Heart right ventricle (tissue), 16 donors: ENCODE measurements at regions not wholly inside any gene's neighbourhood (a gene's known extent, or its start where the extent isn't known, plus 50 kb on each side); places are given as distances from the start of the nearest gene placed in this dataset.

Source experiments
- ATAC-seq, 8 donors: fragments of 200-7000 bp; cut with Tn5 transposase; one replicate each; pipeline ENCODE4 v1.9.1; 2020; ENCODE audit warnings: mild to moderate bottlenecking in 8 of 8, moderate library complexity in 8 of 8, moderate number of reproducible peaks in 1 of 8
- DNase-seq, 2 donors: peaks; one replicate each; pipeline ENCODE4 v3.0.0-alpha.2; 2020
- H3K27ac ChIP-seq, 10 donors: fragments of 200-600 bp; sonication (generic) in 2 of 10; one replicate each; pipeline versions ENCODE4 v1.5.0 to v1.8.0; 2020 to 2022; ENCODE audit warnings: mild to moderate bottlenecking in 3 of 10
- H3K27me3 ChIP-seq, 7 donors: fragments of 200-600 bp; one replicate each; pipeline ENCODE4 v1.8.0; 2021 to 2022; ENCODE audit warnings: mild to moderate bottlenecking in 2 of 7
- H3K36me3 ChIP-seq, 9 donors: fragments of 200-600 bp; sonication (generic) in 1 of 9; one replicate each; pipeline versions ENCODE4 v1.5.0 to v1.8.0; 2020 to 2022; ENCODE audit warnings: mild to moderate bottlenecking in 2 of 9
- H3K4me1 ChIP-seq, 9 donors: fragments of 200-600 bp; sonication (generic) in 1 of 9; one replicate each; pipeline versions ENCODE4 v1.5.0 to v1.8.0; 2020 to 2022; ENCODE audit warnings: mild to moderate bottlenecking in 4 of 9
- H3K4me3 ChIP-seq, 10 donors: fragments of 200-600 bp; sonication (generic) in 2 of 10; one replicate each; pipeline versions ENCODE4 v1.5.0 to v1.8.0; 2020 to 2022; ENCODE audit warnings: mild to moderate bottlenecking in 7 of 10, moderate library complexity in 2 of 10
- H3K9me3 ChIP-seq, 11 donors: fragments of 200-600 bp in 10 of 11; sonication (generic) in 2 of 11; one replicate each; pipeline versions ENCODE4 v1.5.0 to v1.8.0; 2013 to 2022; ENCODE audit warnings: mild to moderate bottlenecking in 2 of 11, control low read depth in 1 of 11, moderate library complexity in 1 of 11
- WGBS, 2 donors: extraction: QIAGEN DNeasy Blood & Tissue Kit; methylation state at CpG; one replicate each; pipeline ENCODE4 v1.1.7; 2013; ENCODE audit warnings: inconsistent platforms in 1 of 2; 5-methylcytosine and 5-hydroxymethylcytosine counted together
- intact Hi-C, 10 donors: fragments of 100-400 bp; cut with DNase I; formaldehyde crosslinking; loops; one replicate each; pipeline versions ENCODE4 v1.11.1 to v1.14.2; 2022
- TF ChIP-seq, protein P1 (sequence below), 9 donors: fragments of 200-600 bp; sonication (generic) in 2 of 9; IDR thresholded peaks; one replicate each; pipeline versions ENCODE4 v1.5.0 to v1.8.0; 2021 to 2022; ENCODE audit warnings: antibody characterized with exemption in 9 of 9, mild to moderate bottlenecking in 5 of 9, moderate library complexity in 1 of 9
- donor health status: Arrhythmogenic right ventricular cardiomyopathy.
- donor health status: ischemic (EF 13 %, LVEDD 7.1; RV severe dilation, severe dysfunction).
- donor health status: healthy with polysubstance abuse.
- donor health status: DM: no; HTN: yes; CAD: no.
- donor health status: DM: no; HTN: no; CAD: no.
- donor health status: ischemic (EF 25% LVEDD 6.9; RV normal size, moderate dysfunction).
- donor health status: ischemic (EF 25% LVEDD 5.7; RV mildly dilated, moderate dysfunction).
- donor health status: healthy.
- donor health status: DM: yes; HTN: yes; CAD: no.
- donor health status: Ischemic cardiomyopathy.
- donor health status: ischemic (EF 35%, LVEDD 5.7; RV mildly dilated, moderate dysfunction).
- donor health status: nonischemic (EF 11% LVEDD 7.7; RV severe dilation, severe dysfunction).
- donor health status: DM: yes; HTN: yes; CAD: no.
- donor health status: PGD.
- donor health status: ischemic (EF 29% LVEDD 5.4; RV normal size, mild dysfunction).
- donor health status: nonischemic (EF 23%, LVEDD 6.1; RV moderate dilation, normal function).

DNA sequence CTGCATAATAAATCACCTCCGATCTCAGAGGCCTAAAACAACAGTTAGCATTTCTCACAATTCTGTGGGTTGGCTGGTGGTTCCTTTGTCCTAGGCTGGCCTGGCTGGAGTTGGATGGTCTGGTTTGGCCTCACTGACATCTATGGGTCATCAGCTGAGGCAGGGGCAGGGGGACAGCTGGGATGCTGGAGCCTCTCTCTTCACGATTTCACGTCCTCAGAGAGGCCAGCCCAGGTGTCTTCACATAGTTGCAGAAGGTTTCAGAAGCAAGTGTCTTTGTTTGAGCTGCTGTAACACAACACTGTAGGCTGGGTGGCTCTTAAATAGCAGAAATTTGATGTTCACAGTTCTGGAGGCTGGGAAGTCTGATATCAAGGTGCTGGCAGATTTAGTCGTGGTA lies 155.5 kb upstream of the CACNA1E start:
- no peaks in the 10 kb centered on the region for H3K36me3 ChIP-seq
- peaks cover 0 to 6% (median 0%) of the 10 kb centered on the region in 9 donors for H3K4me1 ChIP-seq
- TF ChIP-seq, protein P1, sequence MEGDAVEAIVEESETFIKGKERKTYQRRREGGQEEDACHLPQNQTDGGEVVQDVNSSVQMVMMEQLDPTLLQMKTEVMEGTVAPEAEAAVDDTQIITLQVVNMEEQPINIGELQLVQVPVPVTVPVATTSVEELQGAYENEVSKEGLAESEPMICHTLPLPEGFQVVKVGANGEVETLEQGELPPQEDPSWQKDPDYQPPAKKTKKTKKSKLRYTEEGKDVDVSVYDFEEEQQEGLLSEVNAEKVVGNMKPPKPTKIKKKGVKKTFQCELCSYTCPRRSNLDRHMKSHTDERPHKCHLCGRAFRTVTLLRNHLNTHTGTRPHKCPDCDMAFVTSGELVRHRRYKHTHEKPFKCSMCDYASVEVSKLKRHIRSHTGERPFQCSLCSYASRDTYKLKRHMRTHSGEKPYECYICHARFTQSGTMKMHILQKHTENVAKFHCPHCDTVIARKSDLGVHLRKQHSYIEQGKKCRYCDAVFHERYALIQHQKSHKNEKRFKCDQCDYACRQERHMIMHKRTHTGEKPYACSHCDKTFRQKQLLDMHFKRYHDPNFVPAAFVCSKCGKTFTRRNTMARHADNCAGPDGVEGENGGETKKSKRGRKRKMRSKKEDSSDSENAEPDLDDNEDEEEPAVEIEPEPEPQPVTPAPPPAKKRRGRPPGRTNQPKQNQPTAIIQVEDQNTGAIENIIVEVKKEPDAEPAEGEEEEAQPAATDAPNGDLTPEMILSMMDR (IDR thresholded peaks at IDR 0.05) = no peak
- H3K27ac ChIP-seq = no peak overlapping the region
- H3K9me3 ChIP-seq = no peaks in the 10 kb centered on the region
- WGBS, 2 donors = 87 to 88% methylated on average over 4 of the region's 4 CpGs
- no peak overlapping the region for H3K4me3 ChIP-seq
- intact Hi-C loops = loop anchor here in 1 of 10 donors (10.0 kb wide), 1 partner anchor 143 kb away; no protein-coding TSS in a partner anchor
- no peak for DNase-seq
- peaks cover 0 to 40% (median 8%) of the 10 kb centered on the region in 7 donors for H3K27me3 ChIP-seq
- no peak for ATAC-seq

DNA sequence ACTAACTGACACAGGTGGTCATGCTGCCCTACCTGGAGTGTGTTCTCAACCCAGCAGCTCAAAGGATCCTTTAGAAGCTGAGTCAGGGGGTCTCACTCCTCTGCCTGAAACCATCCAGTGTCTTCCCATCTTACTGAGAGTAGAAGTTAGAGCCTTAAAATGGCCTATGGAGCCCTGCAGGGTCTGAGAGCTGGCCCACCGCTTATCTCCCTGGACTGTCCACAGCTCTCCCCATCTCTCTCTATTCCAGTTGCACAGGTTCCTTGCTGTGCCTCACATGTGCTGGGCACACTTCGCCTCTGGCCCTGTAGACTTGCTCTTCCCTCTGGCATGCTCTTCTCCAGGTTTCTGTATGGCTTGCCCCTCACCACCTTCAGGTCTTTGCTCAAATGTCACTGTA lies 148.6 kb upstream of the CACNA1E start:
- no peak for ATAC-seq
- H3K27me3 ChIP-seq = peaks cover 0 to 11% (median 3%) of the 10 kb centered on the region in 7 donors
- no peak overlapping the region for H3K27ac ChIP-seq
- TF ChIP-seq, protein P1 (IDR thresholded peaks at IDR 0.05) = no peak
- intact Hi-C loops = no loop called here
- peaks cover 0 to 28% (median 0%) of the 10 kb centered on the region in 11 donors for H3K9me3 ChIP-seq
- 91 to 94% methylated on average over 2 of the region's 2 CpGs for WGBS, 2 donors
- H3K4me3 ChIP-seq = no peak overlapping the region
- no peaks in the 10 kb centered on the region for H3K36me3 ChIP-seq
- no peak for DNase-seq
- no peaks in the 10 kb centered on the region for H3K4me1 ChIP-seq

DNA sequence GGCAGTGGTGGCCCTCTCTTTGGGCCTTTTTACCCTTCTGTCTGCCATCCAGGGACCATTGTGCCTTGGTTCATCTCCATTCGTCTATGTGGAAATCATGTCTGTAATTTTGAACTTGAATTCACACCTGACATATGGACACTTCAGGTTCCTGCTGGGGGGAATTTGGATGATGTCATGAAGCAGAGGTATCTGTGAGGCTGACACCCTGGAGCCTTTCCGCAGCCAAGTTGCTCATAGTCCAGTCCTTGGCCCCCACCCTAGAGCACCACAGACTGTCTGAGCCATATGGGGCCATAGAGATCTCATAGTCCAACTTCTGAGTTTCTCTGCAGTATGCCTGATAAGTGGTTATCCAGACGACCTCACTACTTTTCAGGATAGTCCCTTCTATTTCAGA lies 147.7 kb upstream of the CACNA1E start:
- ATAC-seq = no peak
- H3K36me3 ChIP-seq = no peaks in the 10 kb centered on the region
- DNase-seq = no peak
- WGBS, 2 donors = 76 to 84% methylated on average over 3 of the region's 3 CpGs
- H3K4me3 ChIP-seq = no peak overlapping the region
- TF ChIP-seq, protein P1 (IDR thresholded peaks at IDR 0.05) = no peak
- intact Hi-C loops = no loop called here
- H3K27ac ChIP-seq = no peak overlapping the region
- H3K9me3 ChIP-seq = peaks cover 0 to 28% (median 0%) of the 10 kb centered on the region in 11 donors
- H3K4me1 ChIP-seq = no peaks in the 10 kb centered on the region
- peaks cover 0 to 6% (median 3%) of the 10 kb centered on the region in 7 donors for H3K27me3 ChIP-seq

DNA sequence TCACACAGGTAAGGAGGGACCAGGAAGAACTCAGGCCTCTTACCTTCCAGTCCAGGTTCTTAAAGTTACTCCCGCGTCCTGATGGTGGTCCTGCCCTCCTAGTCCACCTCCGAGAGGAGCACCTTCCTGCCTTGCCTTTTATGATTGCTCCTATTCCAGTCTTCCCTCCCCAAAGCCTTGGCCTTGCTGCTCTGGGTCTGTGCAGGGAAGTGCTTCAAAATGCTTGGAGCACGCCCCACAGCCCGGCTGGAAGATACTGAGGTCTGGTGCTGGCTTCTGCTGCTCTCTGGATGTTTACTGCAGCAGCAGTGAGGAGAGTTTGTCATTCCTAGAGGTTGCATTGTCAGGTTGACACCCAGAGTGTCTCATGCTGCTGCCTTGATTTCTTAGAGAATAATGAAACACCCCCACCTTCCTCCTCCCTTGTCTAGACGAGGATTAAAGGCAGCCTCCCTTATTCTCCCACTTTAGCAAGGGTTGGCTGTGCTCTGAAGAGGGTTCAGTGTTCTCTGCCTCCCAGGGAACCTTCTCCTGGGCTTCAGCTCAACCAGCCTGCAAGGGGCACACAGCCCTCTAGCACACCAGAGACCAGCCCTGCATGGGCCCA lies 142.2 kb upstream of the CACNA1E start:
- 74 to 81% methylated on average over 6 of the region's 6 CpGs for whole genome bisulfite sequencing, 2 donors
- Histone ChIP-seq H3K4me3 (no peak overlapping the region), H3K36me3 (no peaks in the 10 kb centered on the region), H3K9me3 (peaks cover 0 to 28% (median 0%) of the 10 kb centered on the region in 11 donors), H3K27me3 (peaks cover 0 to 29% (median 0%) of the 10 kb centered on the region in 7 donors), H3K27ac (no peak overlapping the region), H3K4me1 (no peaks in the 10 kb centered on the region)
- intact Hi-C loops = no loop called here
- TF ChIP-seq, protein P1 (IDR thresholded peaks at IDR 0.05) = no peak
- ATAC-seq (no peak), DNase-seq (no peak)
